HG03521 (cell line): ENCODE measurements at regions not wholly inside any gene's neighbourhood (a gene's known extent, or its start where the extent isn't known, plus 50 kb on each side); places are given as distances from the start of the nearest gene placed in this dataset.
A peak's percentile ranks its signal among the peaks of the same experiment; 100 is the strongest.

ENCODE experiments used
- ATAC-seq: cut with Tn5 transposase; IDR thresholded peaks from one replicate; pipeline ENCODE4 v1.9.1; 2021; ENCODE audit warnings: mild to moderate bottlenecking, moderate library complexity; ENCODE audit not compliant: unreplicated experiment

GRCh38 chrX:39313146-39313545 is 511.9 kb downstream of the MID1IP1 start:
- no peak for ATAC-seq

GRCh38 chrX:39318506-39319343 is 517.5 kb downstream of the MID1IP1 start:
- no peak for ATAC-seq

- ATAC-seq: no peak
These were observed 518.9 kb downstream of the MID1IP1 start for GRCh38 chrX:39320165-39320564.

- ATAC-seq: no peak
These were observed 521.2 kb downstream of the MID1IP1 start for GRCh38 chrX:39322496-39322895.

GRCh38 chrX:39324233-39324930 is 523.1 kb downstream of the MID1IP1 start:
- no peak for ATAC-seq

- no peak for ATAC-seq
These were observed 526.0 kb downstream of the MID1IP1 start for GRCh38 chrX:39327255-39327654.

GRCh38 chrX:39327705-39328104 is 526.4 kb downstream of the MID1IP1 start:
- ATAC-seq: no peak

- no peak for ATAC-seq
These were observed 527.4 kb downstream of the MID1IP1 start for GRCh38 chrX:39328661-39329060.

- ATAC-seq: no peak
These were observed 529.9 kb downstream of the MID1IP1 start for GRCh38 chrX:39331082-39331704.

- ATAC-seq: no peak
These were observed 532.2 kb downstream of the MID1IP1 start for GRCh38 chrX:39333451-39333850.

GRCh38 chrX:39335513-39336235 is 534.4 kb downstream of the MID1IP1 start:
- ATAC-seq: no peak

GRCh38 chrX:39336671-39337311 is 535.5 kb downstream of the MID1IP1 start:
- ATAC-seq: peak; percentile 70

- ATAC-seq: no peak
These were observed 536.2 kb downstream of the MID1IP1 start for GRCh38 chrX:39337451-39337850.

GRCh38 chrX:39338583-39338982 is 537.3 kb downstream of the MID1IP1 start:
- ATAC-seq: no peak

- ATAC-seq: no peak
These were observed 555.0 kb downstream of the MID1IP1 start for GRCh38 chrX:39356119-39356807.

- ATAC-seq: no peak
These were observed 558.8 kb downstream of the MID1IP1 start for GRCh38 chrX:39360101-39360500.

- no peak for ATAC-seq
These were observed 560.5 kb downstream of the MID1IP1 start for GRCh38 chrX:39361736-39362135.

- no peak for ATAC-seq
These were observed 566.2 kb downstream of the MID1IP1 start for GRCh38 chrX:39367416-39367815.

GRCh38 chrX:39372115-39372514 is 570.9 kb downstream of the MID1IP1 start:
- no peak for ATAC-seq

GRCh38 chrX:39377157-39377556 is 575.9 kb downstream of the MID1IP1 start:
- no peak for ATAC-seq
